Upper lobe of left lung (tissue), 6 donors: ENCODE measurements at regions not wholly inside any gene's neighbourhood (a gene's known extent, or its start where the extent isn't known, plus 50 kb on each side); places are given as distances from the start of the nearest gene placed in this dataset.

Source experiments
- ATAC-seq, 2 donors: fragments of 200-7000 bp; cut with Tn5 transposase; one replicate each; pipeline ENCODE4 v1.9.1; 2022; ENCODE audit warnings: mild to moderate bottlenecking in 2 of 2, moderate library complexity in 2 of 2; ENCODE audit not compliant: low FRiP score in 2 of 2
- DNase-seq, 2 donors: peaks; one replicate each; pipeline ENCODE4 v3.0.0-alpha.2; 2019 to 2020
- H3K27ac ChIP-seq, 4 donors: fragments of 200-600 bp; sonication (generic); one replicate each; pipeline ENCODE4 v1.5.1; 2016 to 2019
- H3K27me3 ChIP-seq, 4 donors: fragments of 200-600 bp; sonication (generic); one replicate each; pipeline ENCODE4 v1.5.1; 2017 to 2019
- H3K36me3 ChIP-seq, 4 donors: fragments of 200-600 bp; sonication (generic); one replicate each; pipeline ENCODE4 v1.5.1; 2016 to 2019
- H3K4me1 ChIP-seq, 4 donors: fragments of 200-600 bp; sonication (generic); one replicate each; pipeline ENCODE4 v1.5.1; 2018 to 2019
- H3K4me3 ChIP-seq, 4 donors: fragments of 200-600 bp; sonication (generic); one replicate each; pipeline ENCODE4 v1.5.1; 2017 to 2019; ENCODE audit warnings: mild to moderate bottlenecking in 2 of 4, moderate library complexity in 1 of 4
- H3K9me3 ChIP-seq, 4 donors: fragments of 200-600 bp; sonication (generic); one replicate each; pipeline ENCODE4 v1.5.1; 2018 to 2019
- EP300 ChIP-seq, 4 donors: sonication (generic); formaldehyde crosslinking; IDR thresholded peaks; one replicate each; pipeline ENCODE4 v1.5.1; 2017; ENCODE audit warnings: antibody characterized with exemption in 4 of 4, control low read depth in 2 of 4
- POLR2A ChIP-seq, 4 donors: fragments of 450-650 bp; IDR thresholded peaks; one replicate each; pipeline ENCODE4 v1.5.1; 2016 to 2017; ENCODE audit warnings: antibody characterized with exemption in 4 of 4, mild to moderate bottlenecking in 2 of 4
- POLR2AphosphoS5 ChIP-seq, 2 donors: sonication (generic); formaldehyde crosslinking; IDR thresholded peaks; one replicate each; pipeline ENCODE4 v1.5.1; 2017; ENCODE audit warnings: antibody characterized with exemption in 2 of 2
- WGBS, 2 donors: methylation state at CpG; one replicate each; pipeline ENCODE4 v1.1.5; 2017 to 2018; 5-methylcytosine and 5-hydroxymethylcytosine counted together
- TF ChIP-seq, protein P1 (sequence below), 6 experiments: fragments of 450-650 bp in 4 of 6; fragments of 200-600 bp in 2 of 6; sonication (generic) in 2 of 6; IDR thresholded peaks; one replicate each; pipeline ENCODE4 v1.5.1; 2016 to 2019; ENCODE audit warnings: antibody characterized with exemption in 6 of 6
- donor health status: DM: no; HTN: no; CAD: no; lungs with moderate emphysema.
- donor health status: DM: no; HTN: yes; CAD: no; lungs with severe emphysema.

DNA sequence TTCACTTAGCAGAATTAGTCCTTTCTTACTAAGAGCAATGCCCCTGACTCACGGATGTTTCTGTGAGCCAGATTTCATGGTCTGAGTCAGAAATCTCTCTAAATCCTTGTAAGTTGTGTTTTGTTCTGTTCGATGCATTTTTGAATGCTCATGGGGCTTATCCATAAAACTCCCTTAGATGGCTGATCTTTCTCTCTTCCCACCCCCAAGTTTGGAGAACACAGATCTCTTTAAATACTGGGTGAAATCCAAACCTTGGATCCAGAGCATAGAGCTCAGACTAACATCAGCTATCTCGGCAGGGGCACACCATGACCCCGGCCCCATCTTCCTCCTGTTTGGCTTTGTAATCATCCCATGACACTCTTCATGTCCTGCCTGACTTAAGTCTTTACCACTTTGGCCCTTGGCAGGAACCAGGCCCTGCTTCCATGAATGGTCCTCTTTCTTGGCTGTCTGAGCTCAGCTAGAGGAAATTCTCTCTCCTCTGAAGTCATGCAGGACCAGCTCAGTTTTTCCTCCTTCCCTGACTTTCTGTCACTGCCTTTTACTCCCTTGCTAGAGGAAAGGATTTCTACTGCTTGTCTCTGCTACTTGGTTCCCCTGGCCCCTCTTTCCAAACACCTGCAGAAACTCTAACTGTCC, 120.4 kb upstream of the RAB11FIP2 start:
- ATAC-seq, result no peak
- TF ChIP-seq EP300 (IDR thresholded peaks at IDR 0.05) (no peak), POLR2A (IDR thresholded peaks at IDR 0.05) (no peak)
- TF ChIP-seq, protein P1, sequence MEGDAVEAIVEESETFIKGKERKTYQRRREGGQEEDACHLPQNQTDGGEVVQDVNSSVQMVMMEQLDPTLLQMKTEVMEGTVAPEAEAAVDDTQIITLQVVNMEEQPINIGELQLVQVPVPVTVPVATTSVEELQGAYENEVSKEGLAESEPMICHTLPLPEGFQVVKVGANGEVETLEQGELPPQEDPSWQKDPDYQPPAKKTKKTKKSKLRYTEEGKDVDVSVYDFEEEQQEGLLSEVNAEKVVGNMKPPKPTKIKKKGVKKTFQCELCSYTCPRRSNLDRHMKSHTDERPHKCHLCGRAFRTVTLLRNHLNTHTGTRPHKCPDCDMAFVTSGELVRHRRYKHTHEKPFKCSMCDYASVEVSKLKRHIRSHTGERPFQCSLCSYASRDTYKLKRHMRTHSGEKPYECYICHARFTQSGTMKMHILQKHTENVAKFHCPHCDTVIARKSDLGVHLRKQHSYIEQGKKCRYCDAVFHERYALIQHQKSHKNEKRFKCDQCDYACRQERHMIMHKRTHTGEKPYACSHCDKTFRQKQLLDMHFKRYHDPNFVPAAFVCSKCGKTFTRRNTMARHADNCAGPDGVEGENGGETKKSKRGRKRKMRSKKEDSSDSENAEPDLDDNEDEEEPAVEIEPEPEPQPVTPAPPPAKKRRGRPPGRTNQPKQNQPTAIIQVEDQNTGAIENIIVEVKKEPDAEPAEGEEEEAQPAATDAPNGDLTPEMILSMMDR (IDR thresholded peaks at IDR 0.05), result no peak
- no peaks in the 10 kb centered on the region for H3K4me1 ChIP-seq
- H3K9me3 ChIP-seq, result no peaks in the 10 kb centered on the region
- no peaks in the 10 kb centered on the region for H3K27me3 ChIP-seq
- H3K27ac ChIP-seq, result no peak overlapping the region
- no peak overlapping the region for H3K4me3 ChIP-seq
- WGBS, 2 donors, result 69 to 79% methylated on average over 4 of the region's 4 CpGs
- no peak for DNase-seq
- H3K36me3 ChIP-seq, result no peaks in the 10 kb centered on the region

GRCh38 chr10:118163217-118163616, 116.5 kb upstream of the RAB11FIP2 start:
- Histone ChIP-seq H3K27me3 (no peaks in the 10 kb centered on the region), H3K4me3 (no peak overlapping the region), H3K27ac (no peak overlapping the region), H3K36me3 (no peaks in the 10 kb centered on the region), H3K9me3 (no peaks in the 10 kb centered on the region), H3K4me1 (no peaks in the 10 kb centered on the region)
- 83 to 86% methylated on average over 6 of the region's 6 CpGs for WGBS, 2 donors
- ATAC-seq (no peak), DNase-seq (no peak)
- TF ChIP-seq POLR2A (IDR thresholded peaks at IDR 0.05), result no peak
- TF ChIP-seq EP300 (IDR thresholded peaks at IDR 0.05), result no peak
- no peak for TF ChIP-seq POLR2AphosphoS5 (IDR thresholded peaks at IDR 0.05)
- TF ChIP-seq, protein P1 (IDR thresholded peaks at IDR 0.05), result no peak

DNA sequence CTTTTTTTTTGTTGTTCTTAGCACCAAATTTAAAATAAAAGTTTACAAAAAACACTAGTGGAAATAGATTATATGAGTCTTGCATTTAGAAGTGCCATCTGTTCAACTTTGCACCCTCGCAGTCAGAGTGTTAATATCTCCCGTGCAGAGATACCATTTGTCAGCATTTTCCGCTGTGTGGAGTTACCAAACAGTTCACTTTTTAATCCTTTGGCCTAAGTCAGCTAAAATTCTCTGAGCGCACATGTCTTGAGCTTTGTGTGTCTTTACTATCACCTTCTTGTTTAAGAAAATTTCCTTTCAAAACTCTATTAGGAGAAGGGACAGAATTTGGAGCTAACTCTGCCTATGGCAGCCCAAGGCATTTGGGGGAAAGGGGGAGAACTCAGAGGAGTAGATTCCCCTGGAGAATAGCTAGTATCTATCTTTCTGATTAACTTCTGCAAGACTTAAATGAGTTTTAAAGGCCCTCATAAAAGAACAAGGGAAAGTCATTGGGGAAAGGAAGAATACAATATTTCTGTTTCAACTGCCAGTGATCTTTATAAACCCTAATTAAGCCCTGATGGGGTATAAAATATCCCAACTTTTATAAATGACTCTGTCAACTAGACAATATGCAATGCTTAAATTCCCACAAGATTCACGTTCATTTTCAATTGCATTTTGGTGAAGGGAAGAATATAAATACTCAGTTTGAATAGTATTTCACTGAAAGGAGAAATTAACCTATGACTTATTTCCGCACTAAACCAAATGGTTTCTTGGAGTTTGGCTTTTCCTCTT, 114.9 kb upstream of the RAB11FIP2 start:
- DNase-seq (no peak), ATAC-seq (no peak)
- H3K36me3 ChIP-seq, result no peaks in the 10 kb centered on the region
- H3K4me1 ChIP-seq, result no peaks in the 10 kb centered on the region
- no peaks in the 10 kb centered on the region for H3K27me3 ChIP-seq
- H3K27ac ChIP-seq, result no peak overlapping the region
- no peaks in the 10 kb centered on the region for H3K9me3 ChIP-seq
- WGBS, 2 donors, result 77 to 78% methylated on average over 6 of the region's 6 CpGs
- TF ChIP-seq EP300 (IDR thresholded peaks at IDR 0.05) (no peak), POLR2AphosphoS5 (IDR thresholded peaks at IDR 0.05) (no peak), POLR2A (IDR thresholded peaks at IDR 0.05) (no peak)
- TF ChIP-seq, protein P1 (IDR thresholded peaks at IDR 0.05), result no peak
- H3K4me3 ChIP-seq, result no peak overlapping the region

- no peak for TF ChIP-seq POLR2AphosphoS5 (IDR thresholded peaks at IDR 0.05)
- TF ChIP-seq POLR2A (IDR thresholded peaks at IDR 0.05), result no peak
- TF ChIP-seq, protein P1 (IDR thresholded peaks at IDR 0.05), result no peak
- TF ChIP-seq EP300 (IDR thresholded peaks at IDR 0.05), result no peak
- Histone ChIP-seq H3K27me3 (no peaks in the 10 kb centered on the region), H3K27ac (no peak overlapping the region), H3K9me3 (no peaks in the 10 kb centered on the region), H3K36me3 (no peaks in the 10 kb centered on the region), H3K4me3 (no peak overlapping the region), H3K4me1 (no peaks in the 10 kb centered on the region)
- no peak for ATAC-seq
- no peak for DNase-seq
Observed at GRCh38 chr10:118153287-118153686, 106.5 kb upstream of the RAB11FIP2 start.

DNA sequence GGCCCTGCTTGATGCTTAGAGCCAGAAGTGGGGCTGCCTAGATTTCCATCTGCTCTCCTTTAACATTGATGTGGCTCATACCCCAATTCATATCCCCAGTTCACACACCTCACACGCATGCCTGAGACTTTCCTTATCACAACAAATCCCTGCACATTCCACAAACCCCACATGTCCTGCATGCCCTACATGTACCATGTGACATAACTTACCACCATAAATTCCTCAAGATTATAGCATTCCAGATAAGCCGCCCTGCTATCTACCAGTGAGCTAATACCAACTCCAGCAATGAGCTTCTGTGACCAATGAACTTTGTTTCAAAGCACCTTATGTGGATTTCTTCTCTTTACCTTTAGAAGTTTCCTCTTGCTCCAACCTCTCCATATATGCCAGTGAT, 104.7 kb upstream of the RAB11FIP2 start:
- no peaks in the 10 kb centered on the region for H3K27me3 ChIP-seq
- H3K4me3 ChIP-seq, result no peak overlapping the region
- H3K9me3 ChIP-seq, result no peaks in the 10 kb centered on the region
- ATAC-seq (no peak), DNase-seq (no peak)
- no peaks in the 10 kb centered on the region for H3K4me1 ChIP-seq
- 83 to 88% methylated on average over 2 of the region's 2 CpGs for WGBS, 2 donors
- TF ChIP-seq EP300 (IDR thresholded peaks at IDR 0.05) (no peak), POLR2A (IDR thresholded peaks at IDR 0.05) (no peak), POLR2AphosphoS5 (IDR thresholded peaks at IDR 0.05) (no peak)
- TF ChIP-seq, protein P1 (IDR thresholded peaks at IDR 0.05), result no peak
- no peak overlapping the region for H3K27ac ChIP-seq
- no peaks in the 10 kb centered on the region for H3K36me3 ChIP-seq
